Vagina (tissue), 2 donors: ENCODE measurements at regions not wholly inside any gene's neighbourhood (a gene's known extent, or its start where the extent isn't known, plus 50 kb on each side); places are given as distances from the start of the nearest gene placed in this dataset.

Source experiments
- DNase-seq, 2 donors: peaks; one replicate each; pipeline ENCODE4 v3.0.0-alpha.2; 2017; ENCODE audit errors: extremely low spot score in 2 of 2
- H3K27ac ChIP-seq: fragments of 200-600 bp; sonication (generic); one replicate; pipeline ENCODE4 v1.5.1; 2019
- H3K27me3 ChIP-seq: fragments of 200-600 bp; sonication (generic); one replicate; pipeline ENCODE4 v1.5.1; 2019
- H3K36me3 ChIP-seq, 2 donors: fragments of 200-600 bp; sonication (generic); one replicate each; pipeline ENCODE4 v1.5.1; 2017 to 2019
- H3K4me1 ChIP-seq: fragments of 200-600 bp; sonication (generic); one replicate; pipeline ENCODE4 v1.5.1; 2019
- H3K4me3 ChIP-seq, 2 donors: fragments of 200-600 bp; sonication (generic); 1 replicate in 1 of 2; 2 replicates in 1 of 2; pipeline ENCODE4 v1.5.1; 2016 to 2019
- H3K9me3 ChIP-seq: fragments of 200-600 bp; sonication (generic); one replicate; pipeline ENCODE4 v1.5.1; 2019
- POLR2A ChIP-seq, 2 donors: fragments of 450-650 bp; IDR thresholded peaks; one replicate each; pipeline ENCODE4 v1.6.1; 2017; ENCODE audit warnings: antibody characterized with exemption in 2 of 2, mild to moderate bottlenecking in 2 of 2, moderate library complexity in 2 of 2
- POLR2AphosphoS5 ChIP-seq, 2 donors: sonication (generic); formaldehyde crosslinking; IDR thresholded peaks; one replicate each; pipeline ENCODE4 v1.9.0; 2017; ENCODE audit warnings: antibody characterized with exemption in 2 of 2, mild to moderate bottlenecking in 2 of 2, low read depth in 1 of 2; ENCODE audit not compliant: insufficient read depth in 1 of 2
- intact Hi-C: fragments of 100-400 bp; cut with DNase I; formaldehyde crosslinking; loops from one replicate; pipeline ENCODE4 v1.15.1; 2023
- TF ChIP-seq, protein P1 (sequence below), 3 experiments: fragments of 450-650 bp in 2 of 3; fragments of 200-600 bp in 1 of 3; sonication (generic) in 1 of 3; IDR thresholded peaks; one replicate each; pipeline ENCODE4 v1.5.1; 2017 to 2019; ENCODE audit warnings: antibody characterized with exemption in 3 of 3, mild to moderate bottlenecking in 2 of 3, moderate library complexity in 2 of 3

- TF ChIP-seq, protein P1, sequence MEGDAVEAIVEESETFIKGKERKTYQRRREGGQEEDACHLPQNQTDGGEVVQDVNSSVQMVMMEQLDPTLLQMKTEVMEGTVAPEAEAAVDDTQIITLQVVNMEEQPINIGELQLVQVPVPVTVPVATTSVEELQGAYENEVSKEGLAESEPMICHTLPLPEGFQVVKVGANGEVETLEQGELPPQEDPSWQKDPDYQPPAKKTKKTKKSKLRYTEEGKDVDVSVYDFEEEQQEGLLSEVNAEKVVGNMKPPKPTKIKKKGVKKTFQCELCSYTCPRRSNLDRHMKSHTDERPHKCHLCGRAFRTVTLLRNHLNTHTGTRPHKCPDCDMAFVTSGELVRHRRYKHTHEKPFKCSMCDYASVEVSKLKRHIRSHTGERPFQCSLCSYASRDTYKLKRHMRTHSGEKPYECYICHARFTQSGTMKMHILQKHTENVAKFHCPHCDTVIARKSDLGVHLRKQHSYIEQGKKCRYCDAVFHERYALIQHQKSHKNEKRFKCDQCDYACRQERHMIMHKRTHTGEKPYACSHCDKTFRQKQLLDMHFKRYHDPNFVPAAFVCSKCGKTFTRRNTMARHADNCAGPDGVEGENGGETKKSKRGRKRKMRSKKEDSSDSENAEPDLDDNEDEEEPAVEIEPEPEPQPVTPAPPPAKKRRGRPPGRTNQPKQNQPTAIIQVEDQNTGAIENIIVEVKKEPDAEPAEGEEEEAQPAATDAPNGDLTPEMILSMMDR (IDR thresholded peaks at IDR 0.05): no peak
- TF ChIP-seq POLR2A (IDR thresholded peaks at IDR 0.05): no peak
- no peak for TF ChIP-seq POLR2AphosphoS5 (IDR thresholded peaks at IDR 0.05; ENCODE audit: insufficient read depth in 1 of 2, low read depth in 1 of 2)
- Histone ChIP-seq H3K27ac (no peak overlapping the region), H3K9me3 (no peaks in the 10 kb centered on the region), H3K27me3 (no peaks in the 10 kb centered on the region), H3K36me3 (no peaks in the 10 kb centered on the region), H3K4me1 (no peaks in the 10 kb centered on the region), H3K4me3 (no peak overlapping the region)
- intact Hi-C loops: no loop called here
- no peak for DNase-seq
Measured at GRCh38 chr9:79353856-79354520, 217.8 kb upstream of the TLE4 start.

GRCh38 chr9:79357194-79357593, 214.6 kb upstream of the TLE4 start:
- Histone ChIP-seq H3K4me1 (no peaks in the 10 kb centered on the region), H3K4me3 (no peak overlapping the region), H3K27ac (no peak overlapping the region), H3K27me3 (no peaks in the 10 kb centered on the region), H3K36me3 (no peaks in the 10 kb centered on the region), H3K9me3 (no peaks in the 10 kb centered on the region)
- TF ChIP-seq POLR2AphosphoS5 (IDR thresholded peaks at IDR 0.05; ENCODE audit: insufficient read depth in 1 of 2, low read depth in 1 of 2): no peak
- TF ChIP-seq, protein P1 (IDR thresholded peaks at IDR 0.05): no peak
- TF ChIP-seq POLR2A (IDR thresholded peaks at IDR 0.05): no peak
- no peak for DNase-seq
- intact Hi-C loops: no loop called here

DNA sequence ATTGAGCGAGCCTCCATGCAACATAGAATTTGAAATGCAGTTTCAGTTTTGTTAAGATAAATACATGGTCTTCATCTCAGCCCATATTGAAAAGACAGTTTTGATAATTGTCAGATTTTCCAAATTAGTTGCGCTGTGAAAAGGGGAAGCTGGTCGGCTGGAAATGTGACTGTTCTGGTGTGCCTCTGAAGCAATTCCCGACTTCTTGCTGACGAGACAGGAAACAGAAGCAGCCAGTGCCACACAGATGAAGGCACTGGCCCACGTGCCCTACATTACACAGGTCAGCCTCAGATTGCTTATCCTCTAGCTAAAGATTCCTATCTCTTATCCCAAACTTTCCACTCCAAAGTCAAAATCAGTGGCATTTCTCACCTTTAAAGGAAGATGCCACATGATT, 214.1 kb upstream of the TLE4 start:
- no peaks in the 10 kb centered on the region for H3K36me3 ChIP-seq
- H3K27ac ChIP-seq: no peak overlapping the region
- H3K4me1 ChIP-seq: no peaks in the 10 kb centered on the region
- no peak for DNase-seq
- no peaks in the 10 kb centered on the region for H3K9me3 ChIP-seq
- intact Hi-C loops: no loop called here
- no peaks in the 10 kb centered on the region for H3K27me3 ChIP-seq
- no peak for TF ChIP-seq POLR2A (IDR thresholded peaks at IDR 0.05)
- TF ChIP-seq POLR2AphosphoS5 (IDR thresholded peaks at IDR 0.05; ENCODE audit: insufficient read depth in 1 of 2, low read depth in 1 of 2): no peak
- TF ChIP-seq, protein P1 (IDR thresholded peaks at IDR 0.05): no peak
- H3K4me3 ChIP-seq: no peak overlapping the region

DNA sequence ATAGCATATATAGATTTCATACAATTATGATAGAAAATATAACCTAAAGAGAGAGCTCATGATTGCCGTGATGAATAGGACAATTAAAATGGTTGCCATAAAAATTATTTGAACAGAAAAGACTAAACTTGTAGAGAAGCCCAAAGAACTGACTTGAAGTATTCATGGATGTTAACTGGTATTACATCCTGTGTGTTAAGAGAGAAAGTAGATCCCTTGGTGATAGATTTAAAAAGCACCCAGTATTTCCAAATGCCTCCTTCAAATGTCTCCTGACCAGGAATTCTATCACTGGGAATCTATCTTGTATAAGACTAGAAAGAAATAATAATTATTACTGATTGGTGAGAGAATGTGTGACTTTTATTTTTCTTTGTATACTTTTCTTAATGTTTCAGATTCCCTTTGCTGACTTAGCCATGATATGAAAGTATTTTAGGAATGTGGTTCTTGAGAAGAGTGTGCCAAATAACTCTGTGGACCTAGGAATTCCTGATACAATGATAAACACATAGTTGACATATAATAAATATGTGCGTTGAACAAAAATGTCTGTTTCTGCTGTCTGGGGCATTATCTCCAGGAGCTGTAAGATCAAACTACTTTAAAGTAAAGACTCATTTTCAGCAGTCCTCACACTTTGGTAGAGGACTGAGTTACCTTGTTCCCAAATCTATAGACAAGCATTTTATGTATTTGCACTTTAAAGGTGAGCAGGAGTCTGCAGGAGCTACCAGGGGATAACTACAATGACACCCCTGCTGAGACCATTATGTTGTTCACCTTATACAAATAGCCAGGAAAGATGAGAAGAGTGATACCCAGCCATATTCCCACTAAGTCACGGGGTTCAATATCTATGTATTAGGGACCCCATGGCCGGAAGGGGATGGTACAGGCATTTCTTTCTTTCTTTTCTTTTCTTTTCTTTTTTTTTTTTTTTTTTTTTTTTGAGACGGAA, 211.1 kb upstream of the TLE4 start:
- no peak overlapping the region for H3K27ac ChIP-seq
- H3K36me3 ChIP-seq: no peaks in the 10 kb centered on the region
- intact Hi-C loops: no loop called here
- no peaks in the 10 kb centered on the region for H3K27me3 ChIP-seq
- DNase-seq: no peak
- TF ChIP-seq POLR2AphosphoS5 (IDR thresholded peaks at IDR 0.05; ENCODE audit: insufficient read depth in 1 of 2, low read depth in 1 of 2): no peak
- no peak for TF ChIP-seq POLR2A (IDR thresholded peaks at IDR 0.05)
- TF ChIP-seq, protein P1 (IDR thresholded peaks at IDR 0.05): no peak
- no peaks in the 10 kb centered on the region for H3K4me1 ChIP-seq
- H3K9me3 ChIP-seq: no peaks in the 10 kb centered on the region
- H3K4me3 ChIP-seq: no peak overlapping the region
